PFSK-1 (cell line): ENCODE measurements at regions not wholly inside any gene's neighbourhood (a gene's known extent, or its start where the extent isn't known, plus 50 kb on each side); places are given as distances from the start of the nearest gene placed in this dataset.
A peak's percentile ranks its signal among the peaks of the same experiment; 100 is the strongest.

Source experiments
- FOXP2 ChIP-seq: optimal IDR thresholded peaks from 2 replicates; pipeline ENCODE3; 2011; ENCODE audit warnings: borderline replicate concordance, control low read depth, inconsistent platforms; ENCODE audit not compliant: insufficient read depth; ENCODE audit errors: extremely low read length, extremely low read depth
- POLR2AphosphoS5 ChIP-seq: IDR thresholded peaks from 2 replicates; pipeline ENCODE4 v1.6.1; 2012; ENCODE audit warnings: low read depth, mild to moderate bottlenecking, control low read depth, low read length, moderate library complexity
- REST ChIP-seq, 2 experiments: IDR thresholded peaks; 2 replicates each; pipeline versions ENCODE4 v1.6.1 to v1.8.0; 2011 to 2012; ENCODE audit warnings: low read depth in 2 of 2, low read length in 2 of 2, control low read depth in 1 of 2, inconsistent platforms in 1 of 2, mild to moderate bottlenecking in 1 of 2, moderate library complexity in 1 of 2; ENCODE audit not compliant: insufficient read depth in 1 of 2
- SIN3A ChIP-seq: IDR thresholded peaks from 2 replicates; pipeline ENCODE4 v1.6.1; 2012; ENCODE audit warnings: mild to moderate bottlenecking, low read length, moderate library complexity, borderline replicate concordance; ENCODE audit not compliant: insufficient read depth
- TAF1 ChIP-seq: IDR thresholded peaks from 2 replicates; pipeline ENCODE4 v1.6.1; 2012; ENCODE audit warnings: low read length, control low read depth, borderline replicate concordance; ENCODE audit not compliant: insufficient read depth

GRCh38 chr6:166057431-166057830 lies 110.2 kb downstream of the TBXT start:
- TF ChIP-seq REST (IDR thresholded peaks at IDR 0.05; ENCODE audit: insufficient read depth in 1 of 2, low read depth in 2 of 2, low read length in 2 of 2) = no peak
- TF ChIP-seq TAF1 = no peak
- TF ChIP-seq FOXP2 = no peak
- no peak for TF ChIP-seq POLR2AphosphoS5
- no peak for TF ChIP-seq SIN3A

- no peak for TF ChIP-seq FOXP2
- TF ChIP-seq SIN3A = peak; percentile 70; the same call in 1 of the 2 replicates
- peak; percentile 50; the same call in 1 of the 2 replicates for TF ChIP-seq TAF1
Observed at GRCh38 chr6:166056637-166057036, 111.0 kb downstream of the TBXT start.

GRCh38 chr6:166055801-166056200 lies 111.8 kb downstream of the TBXT start:
- TF ChIP-seq POLR2AphosphoS5 = no peak
- TF ChIP-seq TAF1 = no peak
- TF ChIP-seq SIN3A = no peak
- no peak for TF ChIP-seq FOXP2
- no peak for TF ChIP-seq REST (IDR thresholded peaks at IDR 0.05; ENCODE audit: insufficient read depth in 1 of 2, low read depth in 2 of 2, low read length in 2 of 2)

GRCh38 chr6:166052837-166053236 lies 114.8 kb downstream of the TBXT start:
- TF ChIP-seq SIN3A (no peak), REST (IDR thresholded peaks at IDR 0.05; ENCODE audit: insufficient read depth in 1 of 2, low read depth in 2 of 2, low read length in 2 of 2) (no peak), FOXP2 (no peak), TAF1 (no peak), POLR2AphosphoS5 (no peak)

- no peak for TF ChIP-seq TAF1
- TF ChIP-seq REST (IDR thresholded peaks at IDR 0.05; ENCODE audit: insufficient read depth in 1 of 2, low read depth in 2 of 2, low read length in 2 of 2) = no peak
- no peak for TF ChIP-seq POLR2AphosphoS5
- TF ChIP-seq FOXP2 = no peak
- no peak for TF ChIP-seq SIN3A
Observed at GRCh38 chr6:166050559-166050958, 117.1 kb downstream of the TBXT start.
